Stimulated activated CD4-positive, alpha-beta T cell treated with anti-CD3 and anti-CD28 coated beads, Interleukin-15, amount 100 ng/mL, for 24 hours (primary cell): ENCODE measurements at regions not wholly inside any gene's neighbourhood (a gene's known extent, or its start where the extent isn't known, plus 50 kb on each side); places are given as distances from the start of the nearest gene placed in this dataset.
"Not testable (repeated sequence)": the region's sequence is repeated elsewhere in the genome, so short reads cannot be mapped to it uniquely, and the experiment has no call there.

ENCODE experiments used
- DNase-seq: peaks from one replicate; pipeline ENCODE4 v3.0.0-alpha.2; 2020

DNA sequence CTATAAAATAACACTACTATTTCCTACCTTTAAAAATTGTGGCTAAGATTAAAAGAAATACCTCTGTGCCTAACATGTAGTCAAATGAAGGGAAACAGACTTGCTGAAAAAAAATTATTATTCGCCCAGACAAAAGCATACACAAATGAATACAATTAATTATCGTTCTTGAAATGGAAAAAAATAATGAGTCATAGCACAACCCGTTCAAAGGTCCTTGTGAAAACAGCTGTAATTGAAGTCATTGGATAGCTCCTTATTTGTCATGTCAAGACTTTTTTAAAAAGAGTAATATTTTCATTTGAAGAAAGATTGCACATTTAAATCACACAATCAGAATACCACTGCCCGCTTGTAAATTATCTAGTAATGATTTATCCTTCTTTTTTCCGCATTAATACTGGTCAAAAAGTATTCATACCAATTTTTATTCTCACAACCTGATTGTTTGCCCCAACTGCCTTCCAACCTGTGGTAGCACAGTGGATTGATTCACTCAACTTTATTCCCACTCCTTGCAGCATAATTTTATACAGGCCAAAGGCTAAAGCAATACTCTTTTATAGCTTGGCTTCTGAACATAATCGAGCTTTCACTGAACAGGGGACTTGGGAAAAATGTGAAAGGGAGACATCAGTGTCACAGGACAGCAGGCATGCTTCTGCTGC is 655.2 kb upstream of the MAP3K7 start:
- no peak for DNase-seq

DNA sequence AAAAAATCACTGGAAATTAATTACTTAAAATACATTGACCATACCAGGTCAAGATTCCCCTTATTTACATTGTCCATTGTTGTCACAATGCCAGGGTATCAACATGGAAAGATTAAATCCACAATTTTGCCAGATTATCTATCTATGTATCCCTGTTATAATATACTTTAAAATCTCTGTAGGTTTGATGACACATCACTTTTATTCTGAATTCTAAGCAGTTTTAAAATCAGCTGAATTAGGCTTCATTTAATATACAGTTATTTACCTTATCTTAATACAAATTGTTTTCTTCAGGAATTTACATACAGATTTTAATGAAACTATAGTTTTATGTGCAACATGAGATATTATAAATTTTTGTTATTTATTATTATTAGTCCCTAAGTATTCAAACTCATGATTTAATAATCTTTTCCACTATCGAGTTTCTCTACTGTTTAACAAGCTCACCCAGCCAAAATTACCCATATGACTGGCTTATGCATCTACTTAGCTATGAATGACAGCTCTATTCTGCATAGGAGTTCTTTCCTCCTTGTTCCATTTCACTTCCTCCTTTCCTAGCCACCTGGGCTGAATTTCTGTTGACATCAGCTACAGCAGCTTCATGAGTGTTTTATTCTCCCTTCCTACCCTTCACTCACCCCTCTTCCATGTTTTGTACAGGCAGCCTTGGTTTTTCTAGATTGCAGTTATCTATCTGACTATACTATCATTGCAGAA is 654.2 kb upstream of the MAP3K7 start:
- DNase-seq = no peak

DNA sequence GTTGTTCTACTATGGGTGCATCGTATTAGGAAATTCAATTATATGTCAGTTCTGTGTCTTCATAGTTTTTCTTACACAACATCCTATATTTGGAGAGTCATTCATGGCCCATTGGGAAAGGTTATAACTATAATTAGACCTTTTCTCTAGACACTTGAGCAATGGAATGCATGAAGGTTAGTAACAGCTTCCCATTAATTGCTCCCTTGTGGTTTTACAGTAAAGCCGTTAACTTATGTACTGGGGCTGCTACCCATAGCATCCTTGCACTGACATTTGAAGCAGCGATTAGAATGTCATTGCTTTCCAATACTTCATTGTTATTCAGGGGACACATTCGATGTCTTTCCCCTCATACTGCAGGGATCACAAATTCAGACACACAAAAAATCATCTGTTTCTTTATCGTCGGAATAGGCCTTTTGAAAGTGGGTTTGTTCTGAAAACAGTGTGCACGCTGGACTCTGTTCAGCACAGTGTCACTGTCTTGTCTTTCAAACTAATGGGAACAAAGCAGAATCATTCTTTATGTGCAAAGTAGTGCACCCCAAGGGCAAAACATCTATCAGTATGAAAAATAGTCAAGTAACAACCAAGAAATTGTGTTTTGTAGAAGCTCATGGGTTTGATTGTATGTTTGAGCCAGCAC is 634.3 kb upstream of the MAP3K7 start:
- DNase-seq = no peak

DNA sequence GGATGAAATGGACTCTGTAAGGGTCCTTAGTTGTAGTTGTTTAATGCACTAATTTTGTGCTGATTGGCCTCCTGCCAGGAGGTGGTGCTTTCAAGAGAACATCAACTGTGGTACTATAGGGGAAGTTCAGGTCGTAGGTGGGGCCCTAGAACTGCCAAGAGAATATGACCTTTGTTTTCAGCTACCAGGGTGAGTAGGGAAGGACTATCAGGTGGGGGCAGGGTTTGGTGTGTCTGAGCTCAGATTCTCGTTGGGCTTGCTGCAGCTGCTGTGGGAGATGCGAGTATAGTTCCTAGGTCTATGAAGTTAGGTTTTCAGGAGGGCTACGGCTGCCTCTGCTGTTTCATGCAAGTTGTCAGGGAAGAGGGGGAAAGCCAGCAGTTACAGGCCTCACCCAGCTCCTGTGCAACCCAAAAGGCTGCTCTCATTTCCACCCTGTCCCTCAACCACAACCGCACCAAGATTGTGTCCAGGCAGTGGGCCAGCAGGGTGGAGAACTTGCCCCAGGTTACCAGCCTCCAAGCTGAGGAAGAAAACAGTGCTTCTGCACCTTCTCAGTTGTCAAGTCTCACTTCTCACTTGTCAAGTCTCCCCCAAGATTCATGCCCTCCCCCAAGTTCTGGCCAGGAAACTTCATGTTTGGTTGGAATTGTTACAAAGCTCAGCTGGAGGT is 626.5 kb upstream of the MAP3K7 start:
- DNase-seq = no peak

DNA sequence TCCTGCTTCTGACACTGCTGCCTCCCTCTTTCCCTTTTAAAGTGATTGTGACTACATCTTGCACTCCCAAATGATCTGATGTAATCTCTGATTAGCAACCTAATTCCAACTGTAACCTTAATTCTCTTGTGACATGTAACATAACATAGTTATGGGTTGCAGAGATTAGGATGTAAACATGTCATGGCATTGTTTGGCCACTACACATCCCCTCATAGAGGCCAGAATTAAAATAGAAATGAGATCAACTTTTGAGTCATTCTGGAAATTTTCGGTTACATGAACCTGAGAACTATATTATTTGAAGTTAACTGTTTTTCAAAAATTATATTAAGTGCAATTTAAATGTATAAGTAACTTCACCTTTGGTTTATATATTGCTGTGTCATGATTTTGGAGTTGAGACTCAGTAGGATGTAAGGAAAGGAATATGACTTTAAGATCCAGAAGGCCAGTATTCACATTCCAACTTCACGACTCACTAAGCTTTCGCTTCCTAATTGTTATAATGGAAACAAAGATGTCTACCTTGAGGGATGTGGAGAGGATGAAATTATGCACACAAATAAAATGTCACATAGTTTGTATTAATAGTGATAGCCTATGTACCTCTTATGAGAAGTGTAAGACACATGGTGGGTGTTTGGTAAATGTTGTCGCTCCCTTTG is 611.9 kb upstream of the MAP3K7 start:
- no peak for DNase-seq

DNA sequence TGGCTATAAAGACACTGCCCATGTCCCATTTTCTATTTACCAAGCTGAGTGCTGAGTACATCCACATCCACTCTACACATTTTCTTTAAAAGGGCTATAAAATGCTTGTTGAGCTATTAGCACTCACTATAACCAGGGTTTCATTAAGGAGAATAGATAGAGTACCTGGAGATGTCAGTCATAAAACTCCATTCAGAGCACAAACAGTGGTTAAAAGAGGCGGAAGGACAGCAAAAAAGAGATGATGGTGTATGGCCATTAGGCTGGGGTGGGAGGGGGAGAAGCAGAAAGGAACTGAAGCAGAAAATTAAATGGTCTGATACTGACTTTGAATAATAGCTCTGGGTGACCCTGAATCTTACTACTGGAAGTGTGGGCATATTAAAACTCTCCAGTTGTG is 609.9 kb upstream of the MAP3K7 start:
- no peak for DNase-seq

DNA sequence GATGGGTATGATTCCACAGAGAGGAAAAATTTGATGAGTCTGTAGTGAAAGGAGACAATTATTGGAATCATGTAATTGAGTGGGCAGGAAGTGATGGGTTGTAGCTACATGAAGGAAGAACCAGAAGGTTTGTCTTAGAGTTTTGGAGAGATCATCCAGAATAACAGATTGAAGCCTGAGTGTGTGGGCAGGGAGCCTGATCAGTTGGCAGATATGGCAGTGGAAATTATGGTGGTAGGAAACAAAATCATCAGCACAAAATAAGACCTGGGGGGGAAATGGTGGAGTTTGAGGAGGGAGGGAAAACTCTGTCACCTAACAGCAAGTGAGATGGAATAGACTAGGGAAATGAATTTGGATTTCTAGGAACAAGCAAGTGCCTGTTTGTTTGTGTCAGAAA is 606.6 kb upstream of the MAP3K7 start:
- no peak for DNase-seq

DNA sequence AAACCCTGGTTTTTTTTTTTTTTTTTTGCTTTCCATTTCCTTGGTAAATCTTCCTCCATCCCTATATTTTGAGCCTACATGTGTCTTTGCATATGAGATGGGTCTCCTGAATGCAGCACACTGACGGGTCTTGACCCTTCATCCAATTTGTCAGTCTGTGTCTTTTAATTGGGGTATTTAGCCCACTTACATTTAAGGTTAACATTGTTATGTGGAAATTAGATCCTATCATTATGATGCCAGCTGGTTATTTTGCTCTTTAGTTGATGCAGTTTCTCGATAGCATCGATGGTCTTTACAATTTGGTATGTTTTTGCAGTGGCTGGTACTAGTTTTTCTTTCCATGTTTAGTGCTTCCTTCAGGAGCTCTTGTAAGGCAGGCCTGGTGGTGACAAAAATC is 603.2 kb upstream of the MAP3K7 start:
- not testable (repeated sequence) for DNase-seq

DNA sequence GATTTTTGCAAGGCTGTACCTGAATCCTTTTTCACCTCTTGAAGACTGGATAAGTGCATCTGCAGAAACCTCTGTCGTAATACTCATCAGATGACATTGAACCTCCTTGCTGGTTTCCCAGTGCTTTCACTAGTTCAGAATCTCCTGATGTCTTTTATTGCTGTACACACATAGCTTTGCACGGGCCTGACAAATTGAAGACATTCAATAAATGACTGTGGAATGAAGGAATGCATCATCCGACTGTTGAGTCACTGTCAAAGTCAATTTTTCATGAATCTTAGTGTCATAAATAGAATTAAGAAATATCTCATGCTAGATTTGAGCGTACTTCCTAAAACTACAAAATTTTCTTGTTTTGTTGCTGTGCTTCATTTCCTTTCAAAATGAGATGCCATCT is 598.2 kb upstream of the MAP3K7 start:
- no peak for DNase-seq

DNA sequence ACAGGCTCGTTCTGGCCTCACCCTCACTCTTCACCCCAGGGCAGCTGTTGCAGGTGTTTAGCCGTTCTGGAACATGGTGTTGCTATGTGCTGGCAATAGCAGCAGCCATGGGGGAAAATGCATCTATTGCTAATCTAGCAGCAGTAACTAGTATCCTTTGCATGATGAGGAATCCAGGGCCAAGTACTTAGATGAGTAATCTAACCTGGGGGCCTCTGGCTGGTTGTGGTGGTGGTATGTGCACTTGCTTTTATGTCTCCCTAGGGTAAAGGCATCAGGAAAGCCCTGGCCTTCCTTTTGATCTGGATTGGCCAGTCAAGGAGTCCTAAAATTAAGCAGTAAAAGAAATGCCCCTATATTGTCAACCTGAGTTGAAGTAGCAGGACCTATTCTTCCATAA is 594.5 kb upstream of the MAP3K7 start:
- DNase-seq = no peak

DNA sequence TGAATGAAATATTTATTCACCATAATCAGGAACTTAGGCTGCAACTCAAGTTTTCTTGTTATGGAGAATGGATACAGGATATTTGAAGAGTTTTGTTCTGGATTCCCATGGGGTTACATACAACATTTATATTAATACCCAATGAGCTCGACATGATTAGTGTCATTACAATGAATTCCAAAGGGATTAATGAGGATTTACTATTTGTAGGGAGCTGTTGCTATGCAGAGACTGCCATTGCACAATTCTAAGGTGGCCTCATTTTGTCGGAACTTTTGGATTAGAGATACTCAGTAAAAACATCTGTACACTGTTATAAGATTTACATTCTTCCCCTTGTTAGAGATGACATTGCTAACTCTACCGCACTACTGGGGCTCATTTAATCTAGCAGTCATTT is 586.8 kb upstream of the MAP3K7 start:
- DNase-seq = no peak

DNA sequence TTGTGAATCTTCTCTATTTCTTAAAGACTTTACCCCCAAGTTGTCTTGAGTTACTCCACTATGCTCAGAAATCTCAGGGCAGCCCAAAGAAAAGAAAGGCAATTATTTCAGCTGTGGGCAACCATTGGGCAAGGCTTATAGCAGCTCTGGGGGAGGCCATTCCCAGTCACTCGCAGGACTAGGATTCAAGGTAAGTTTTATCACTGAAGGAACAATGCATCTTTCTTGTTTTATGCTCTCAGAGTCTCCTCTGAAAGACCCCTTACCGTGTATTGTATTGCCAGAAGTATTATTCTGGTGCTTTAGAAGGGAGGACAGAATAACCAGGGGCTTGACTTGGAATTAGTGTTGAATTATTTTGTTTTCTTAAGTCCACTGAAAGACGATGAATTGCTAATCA is 586.3 kb upstream of the MAP3K7 start:
- DNase-seq = no peak

DNA sequence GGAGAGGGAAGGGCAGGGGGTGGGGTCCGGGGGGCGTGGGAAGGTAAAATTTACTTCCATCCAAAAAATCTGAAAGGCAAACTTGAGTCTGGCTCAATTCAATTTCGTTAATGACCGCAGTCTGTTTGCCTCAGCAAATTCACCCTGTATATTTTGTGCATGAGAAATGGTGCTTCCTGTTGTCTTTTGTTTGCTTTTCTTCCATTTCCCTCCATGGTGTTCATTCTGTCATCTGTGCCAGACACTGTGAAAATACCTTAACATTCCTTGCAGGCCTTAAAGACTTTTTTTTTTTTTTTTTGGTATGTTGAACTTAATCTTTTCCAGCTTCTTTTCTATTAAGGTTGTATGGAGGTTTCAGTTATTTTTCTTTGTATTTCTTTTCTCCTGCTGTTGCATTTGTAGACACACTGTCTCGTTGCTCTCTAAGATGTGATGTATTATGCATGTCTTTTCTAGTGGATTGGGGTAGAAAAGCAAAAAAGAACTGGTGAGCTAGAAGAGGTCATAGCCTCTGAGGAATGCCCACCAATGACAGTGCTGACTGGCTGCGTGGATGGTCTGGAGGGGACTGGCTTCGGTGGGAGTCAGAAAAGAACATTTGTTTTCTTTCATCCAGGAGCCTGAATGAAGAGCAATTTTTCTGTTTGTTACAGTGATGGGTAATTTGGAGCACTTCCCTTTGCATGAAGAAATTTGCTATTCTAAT is 585.0 kb upstream of the MAP3K7 start:
- no peak for DNase-seq

DNA sequence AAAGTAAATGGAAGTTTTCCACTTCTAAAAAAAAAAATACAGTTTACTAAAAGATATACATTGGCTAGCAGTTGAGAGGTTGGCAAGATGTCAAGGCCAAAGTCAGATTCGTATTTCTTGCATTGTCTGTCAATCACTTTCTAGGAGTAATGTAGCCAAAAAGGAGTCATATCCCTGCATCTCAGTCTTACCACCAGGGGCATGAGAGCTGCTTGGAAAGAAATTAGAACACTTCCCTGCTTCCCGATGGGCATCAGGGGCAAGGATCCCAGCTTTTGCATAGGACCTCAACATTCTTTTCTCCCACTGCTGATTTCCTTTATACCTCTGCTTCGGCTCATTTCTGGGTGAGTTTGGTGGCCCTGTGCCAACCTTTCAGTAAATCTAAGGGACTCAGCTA is 581.0 kb upstream of the MAP3K7 start:
- DNase-seq = no peak

DNA sequence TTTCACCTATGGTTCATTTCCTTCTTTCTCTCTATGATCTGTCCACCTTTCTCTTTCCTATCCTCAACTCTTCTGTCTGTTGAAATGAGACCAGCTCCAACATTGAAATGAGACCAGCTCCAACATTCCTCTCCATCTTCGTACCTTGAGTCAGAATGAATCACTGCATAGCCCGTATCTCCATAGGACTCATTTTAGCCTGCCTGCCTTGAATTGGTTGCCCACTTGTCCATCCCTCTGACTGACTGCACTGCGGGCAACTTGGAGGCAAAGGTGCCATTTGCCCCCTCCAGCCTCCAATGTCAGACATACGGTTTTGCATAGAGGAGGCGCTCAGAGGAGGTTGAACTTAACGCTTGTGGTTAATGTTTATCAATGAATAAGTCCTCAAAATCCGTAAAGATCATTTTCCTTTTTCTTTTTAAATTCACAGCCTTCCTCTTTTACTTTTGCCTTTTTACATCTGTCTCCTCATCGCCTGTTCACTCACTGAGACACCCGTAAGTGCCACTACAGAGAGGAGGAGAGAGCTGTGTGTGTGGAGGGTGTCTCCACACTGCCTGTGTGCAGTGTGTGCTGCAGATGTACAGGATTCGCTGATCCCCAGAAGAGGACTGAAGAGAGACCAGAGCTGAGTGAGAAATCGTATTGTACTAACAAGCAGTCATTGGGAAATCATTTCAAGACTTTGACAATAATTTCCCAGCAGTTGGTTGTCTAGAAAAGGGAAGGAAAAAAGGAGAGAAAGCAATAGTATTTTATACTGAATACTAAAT is 579.6 kb upstream of the MAP3K7 start:
- DNase-seq = no peak

DNA sequence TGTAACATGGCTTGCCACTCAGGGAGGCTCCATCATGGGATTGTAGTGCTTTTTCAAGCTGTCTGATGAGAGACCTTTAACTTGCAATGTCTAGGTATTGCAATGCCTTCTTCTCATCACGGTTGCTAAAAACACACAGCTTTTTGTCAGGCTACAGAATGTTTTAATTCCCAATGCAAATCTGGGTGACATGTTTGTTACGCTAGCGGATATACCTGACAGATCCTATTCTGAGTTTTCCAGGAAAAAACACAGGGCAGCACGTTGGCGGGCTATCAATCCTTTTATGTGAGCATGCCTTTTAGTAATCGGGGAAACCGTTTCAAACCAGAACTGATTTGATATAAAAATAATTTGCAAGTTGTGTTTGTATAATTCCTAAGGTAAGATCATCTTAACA is 577.2 kb upstream of the MAP3K7 start:
- DNase-seq = no peak

DNA sequence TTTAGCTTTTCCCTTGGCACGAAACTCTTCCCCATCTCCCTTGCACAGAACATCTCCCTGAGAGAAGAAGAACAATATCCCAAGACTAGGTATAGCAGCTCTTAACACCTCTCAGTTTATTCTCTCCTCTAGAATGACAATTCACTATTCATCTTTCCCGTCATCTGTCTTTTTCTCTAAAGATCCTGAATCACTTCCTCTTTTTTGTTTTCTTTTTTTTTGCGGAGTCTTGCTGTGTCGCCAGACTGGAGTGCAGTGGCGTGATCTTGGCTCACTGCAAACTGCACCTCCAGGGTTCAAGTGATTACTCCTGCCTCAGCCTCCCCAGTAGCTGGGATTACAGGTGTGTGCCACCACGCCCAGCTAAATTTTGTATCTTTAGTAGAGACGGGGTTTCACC is 574.4 kb upstream of the MAP3K7 start:
- no peak for DNase-seq

DNA sequence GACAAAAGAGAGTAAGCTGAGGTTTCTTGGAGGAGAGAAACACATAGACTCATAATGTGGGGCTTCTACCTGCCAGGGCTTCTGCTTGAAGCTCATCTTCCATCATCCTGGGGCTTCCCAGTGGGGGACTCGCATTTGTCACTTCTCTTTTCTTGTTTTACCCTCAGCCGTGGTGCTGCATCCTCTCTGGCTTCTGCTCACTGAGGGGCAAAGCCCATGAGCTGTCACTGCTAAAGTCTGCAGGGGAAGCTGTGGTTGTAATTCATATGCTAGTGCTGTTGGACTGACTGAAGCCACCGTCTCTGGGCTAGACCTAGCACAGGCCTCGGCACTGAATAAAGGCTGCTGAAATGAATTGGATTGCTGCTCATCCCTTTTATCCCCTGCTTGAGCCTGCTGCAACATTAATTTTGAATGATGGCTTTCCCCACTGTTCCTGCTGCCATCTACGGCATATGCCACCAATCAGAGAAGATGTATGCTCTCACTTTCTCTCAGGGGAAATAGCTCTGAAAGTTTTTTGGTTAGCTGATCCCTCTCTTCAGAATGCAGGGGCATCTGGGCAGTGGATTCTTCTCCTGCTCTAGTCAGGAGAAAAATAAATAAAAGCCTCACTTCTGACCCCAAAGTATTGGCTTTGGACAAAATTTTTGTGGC is 568.4 kb upstream of the MAP3K7 start:
- DNase-seq = no peak

DNA sequence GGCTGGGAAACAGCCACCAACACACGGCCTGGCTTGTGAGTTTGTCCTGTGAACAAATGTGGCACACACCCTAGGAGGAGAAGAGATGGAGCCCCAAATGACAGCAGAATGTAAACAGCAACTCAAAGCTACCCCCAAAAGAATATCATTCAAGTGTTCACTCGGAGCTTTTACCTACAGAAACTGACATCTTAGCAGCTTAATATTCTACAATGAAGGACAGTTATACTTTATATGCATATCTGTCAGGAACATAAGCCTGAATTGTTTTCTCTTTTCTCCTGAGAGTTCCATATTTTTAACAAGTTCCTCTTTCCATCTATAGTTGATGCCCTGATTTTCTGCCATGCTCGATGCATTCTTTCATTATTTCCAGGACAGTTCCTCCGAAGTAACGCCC is 566.0 kb upstream of the MAP3K7 start:
- no peak for DNase-seq

DNA sequence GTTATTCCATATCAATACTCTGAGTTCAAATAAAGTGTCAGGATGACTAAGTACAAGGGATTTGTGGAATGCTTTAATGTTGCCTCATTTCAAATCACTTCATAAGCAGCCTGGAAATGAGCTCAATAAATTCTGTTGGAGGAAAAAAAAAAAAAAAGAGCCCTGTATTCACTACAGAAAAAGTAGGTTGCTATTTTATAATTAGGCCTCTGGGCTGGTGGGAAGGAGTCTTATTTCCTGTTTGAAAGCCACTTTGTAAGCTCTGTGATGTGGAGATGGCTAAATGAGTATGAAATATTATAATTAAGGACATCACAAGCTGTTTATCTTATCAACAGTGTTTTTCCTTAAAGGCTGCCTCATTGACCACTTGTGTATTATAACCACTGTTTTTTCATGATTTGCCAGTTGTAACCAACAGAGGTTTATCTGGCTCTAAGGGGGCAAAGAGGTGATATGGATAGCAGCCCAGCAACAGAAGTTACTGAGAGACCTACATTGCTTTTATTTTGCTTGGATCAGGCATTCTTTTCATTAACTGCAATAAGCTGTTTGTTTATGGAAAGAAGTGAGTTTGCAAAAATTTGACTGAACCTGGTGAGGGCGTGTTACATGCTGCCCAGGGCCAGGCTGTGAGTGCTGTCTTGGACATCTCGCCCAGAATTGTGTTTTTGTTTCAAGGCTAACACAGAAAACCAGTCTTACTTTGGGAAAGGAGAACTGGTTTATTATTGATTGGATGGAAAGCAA is 563.3 kb upstream of the MAP3K7 start:
- no peak for DNase-seq
